MCF 10A (cell line): ENCODE measurements at regions not wholly inside any gene's neighbourhood (a gene's known extent, or its start where the extent isn't known, plus 50 kb on each side); places are given as distances from the start of the nearest gene placed in this dataset.

Experiments used
- BruUV-seq: library from RNA; stranded (reverse); fragments of 400-500 nt; replicated peaks from 2 replicates; lab custom pipeline; 2021; lab: Mats Ljungman, UMichigan
- CTCF ChIA-PET: fragments of 300-600 bp; sonication (Branson Sonifier 250); formaldehyde crosslinking; extraction: SDS; loops from one replicate; lab custom pipeline; 2021; ENCODE audit warnings: antibody characterized with exemption, inconsistent platforms; lab: Yijun Ruan, JAX
- POLR2A ChIA-PET: fragments of 300-600, 350-650 bp; sonication (Branson Sonifier 250); formaldehyde crosslinking; extraction: SDS; loops from one replicate; lab custom pipeline; 2020; ENCODE audit warnings: antibody characterized with exemption, inconsistent platforms; lab: Yijun Ruan, JAX
- DNase-seq: peaks from one replicate; pipeline ENCODE4 v3.0.0-alpha.2; 2018; ENCODE audit not compliant: unreplicated experiment
- H3K27ac Mint-ChIP-seq: one replicate; pipeline ENCODE4 v1.8.0; 2022; ENCODE audit warnings: mild to moderate bottlenecking, low read depth, mixed read lengths; ENCODE audit not compliant: unreplicated experiment
- H3K27me3 Mint-ChIP-seq: one replicate; pipeline ENCODE4 v1.8.0; 2022; ENCODE audit warnings: mixed read lengths; ENCODE audit not compliant: insufficient read depth, unreplicated experiment
- H3K36me3 Mint-ChIP-seq: one replicate; pipeline ENCODE4 v1.8.0; 2022; ENCODE audit warnings: mild to moderate bottlenecking, moderate library complexity, mixed read lengths; ENCODE audit not compliant: insufficient read depth, unreplicated experiment
- H3K4me1 Mint-ChIP-seq: one replicate; pipeline ENCODE4 v1.8.0; 2022; ENCODE audit warnings: mixed read lengths; ENCODE audit not compliant: insufficient read depth, unreplicated experiment
- H3K4me3 Mint-ChIP-seq: one replicate; pipeline ENCODE4 v1.8.0; 2022; ENCODE audit warnings: mild to moderate bottlenecking, moderate library complexity, mixed read lengths; ENCODE audit not compliant: unreplicated experiment
- H3K9me3 Mint-ChIP-seq: one replicate; pipeline ENCODE4 v1.8.0; 2022; ENCODE audit warnings: mixed read lengths; ENCODE audit not compliant: unreplicated experiment
- intact Hi-C: fragments of 100-400 bp; cut with micrococcal nuclease; formaldehyde crosslinking; loops from 2 replicates; pipeline ENCODE4 v1.14.1; 2022
- TF ChIP-seq, protein P1 (sequence below): fragments of 200-600 bp; IDR thresholded peaks from one replicate; pipeline ENCODE4 v1.8.0; 2022; ENCODE audit warnings: antibody characterized with exemption, mild to moderate bottlenecking; ENCODE audit not compliant: unreplicated experiment

GRCh38 chr10:35876248-35876647 lies 234.2 kb upstream of the FZD8 start:
- no peak overlapping the region for H3K27ac Mint-ChIP-seq
- H3K9me3 Mint-ChIP-seq = no peaks in the 10 kb centered on the region
- CTCF ChIA-PET = no interaction called here
- POLR2A ChIA-PET = interaction anchor here (0.9 kb wide), 1 partner anchor 11 kb away, joined by 4 read pairs; no protein-coding TSS in a partner anchor
- intact Hi-C loops = no loop called here
- TF ChIP-seq, protein P1, sequence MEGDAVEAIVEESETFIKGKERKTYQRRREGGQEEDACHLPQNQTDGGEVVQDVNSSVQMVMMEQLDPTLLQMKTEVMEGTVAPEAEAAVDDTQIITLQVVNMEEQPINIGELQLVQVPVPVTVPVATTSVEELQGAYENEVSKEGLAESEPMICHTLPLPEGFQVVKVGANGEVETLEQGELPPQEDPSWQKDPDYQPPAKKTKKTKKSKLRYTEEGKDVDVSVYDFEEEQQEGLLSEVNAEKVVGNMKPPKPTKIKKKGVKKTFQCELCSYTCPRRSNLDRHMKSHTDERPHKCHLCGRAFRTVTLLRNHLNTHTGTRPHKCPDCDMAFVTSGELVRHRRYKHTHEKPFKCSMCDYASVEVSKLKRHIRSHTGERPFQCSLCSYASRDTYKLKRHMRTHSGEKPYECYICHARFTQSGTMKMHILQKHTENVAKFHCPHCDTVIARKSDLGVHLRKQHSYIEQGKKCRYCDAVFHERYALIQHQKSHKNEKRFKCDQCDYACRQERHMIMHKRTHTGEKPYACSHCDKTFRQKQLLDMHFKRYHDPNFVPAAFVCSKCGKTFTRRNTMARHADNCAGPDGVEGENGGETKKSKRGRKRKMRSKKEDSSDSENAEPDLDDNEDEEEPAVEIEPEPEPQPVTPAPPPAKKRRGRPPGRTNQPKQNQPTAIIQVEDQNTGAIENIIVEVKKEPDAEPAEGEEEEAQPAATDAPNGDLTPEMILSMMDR = no peak
- no TSS peak for BruUV-seq
- H3K4me1 Mint-ChIP-seq = peaks cover 6% of the 10 kb centered on the region
- no peaks in the 10 kb centered on the region for H3K27me3 Mint-ChIP-seq
- peaks cover 7% of the 10 kb centered on the region for H3K36me3 Mint-ChIP-seq
- H3K4me3 Mint-ChIP-seq = no peak overlapping the region
- DNase-seq = no peak

GRCh38 chr10:35875016-35875676 lies 233.1 kb upstream of the FZD8 start:
- TF ChIP-seq, protein P1 = no peak
- no peaks in the 10 kb centered on the region for H3K27me3 Mint-ChIP-seq
- no peak overlapping the region for H3K27ac Mint-ChIP-seq
- BruUV-seq = no TSS peak
- no peak for DNase-seq
- no peak overlapping the region for H3K4me3 Mint-ChIP-seq
- intact Hi-C loops = no loop called here
- H3K4me1 Mint-ChIP-seq = peaks cover 16% of the 10 kb centered on the region
- ChIA-PET CTCF (interaction anchor here (0.6 kb wide), 1 partner anchor 850 kb away, joined by 3 read pairs; no protein-coding TSS in a partner anchor), POLR2A (no interaction called here)
- H3K9me3 Mint-ChIP-seq = no peaks in the 10 kb centered on the region
- peaks cover 9% of the 10 kb centered on the region for H3K36me3 Mint-ChIP-seq

- ChIA-PET POLR2A (no interaction called here), CTCF (interaction anchor here (0.6 kb wide), 1 partner anchor 851 kb away, joined by 3 read pairs; no protein-coding TSS in a partner anchor)
These were observed 232.4 kb upstream of the FZD8 start for GRCh38 chr10:35874311-35875015.

GRCh38 chr10:35872671-35873070 lies 230.6 kb upstream of the FZD8 start:
- H3K4me3 Mint-ChIP-seq = no peak overlapping the region
- peaks cover 17% of the 10 kb centered on the region for H3K4me1 Mint-ChIP-seq
- CTCF ChIA-PET = no interaction called here
- no peak for DNase-seq
- TF ChIP-seq, protein P1 = no peak
- peaks cover 11% of the 10 kb centered on the region for H3K36me3 Mint-ChIP-seq
- no peak overlapping the region for H3K27ac Mint-ChIP-seq
- POLR2A ChIA-PET = no interaction called here
- intact Hi-C loops = no loop called here
- no peaks in the 10 kb centered on the region for H3K9me3 Mint-ChIP-seq
- BruUV-seq = no TSS peak
- no peaks in the 10 kb centered on the region for H3K27me3 Mint-ChIP-seq

More at GRCh38 chr10:35874311-35875015, 232.4 kb upstream of the FZD8 start:
- no peak overlapping the region for H3K4me3 Mint-ChIP-seq
- TF ChIP-seq, protein P1 = no peak
- intact Hi-C loops = no loop called here
- H3K36me3 Mint-ChIP-seq = peaks cover 11% of the 10 kb centered on the region
- no peaks in the 10 kb centered on the region for H3K9me3 Mint-ChIP-seq
- no peak overlapping the region for H3K27ac Mint-ChIP-seq
- no peak for DNase-seq
- peaks cover 17% of the 10 kb centered on the region for H3K4me1 Mint-ChIP-seq
- no peaks in the 10 kb centered on the region for H3K27me3 Mint-ChIP-seq
- BruUV-seq = no TSS peak
